Iris pigment epithelial cell (primary cell): ENCODE measurements at regions not wholly inside any gene's neighbourhood (a gene's known extent, or its start where the extent isn't known, plus 50 kb on each side); places are given as distances from the start of the nearest gene placed in this dataset.
"Not testable (repeated sequence)": the region's sequence is repeated elsewhere in the genome, so short reads cannot be mapped to it uniquely, and the experiment has no call there.

Experiments used
- DNase-seq: peaks from one replicate; pipeline ENCODE4 v3.0.0-alpha.2; 2011; ENCODE audit warnings: low read depth

DNA sequence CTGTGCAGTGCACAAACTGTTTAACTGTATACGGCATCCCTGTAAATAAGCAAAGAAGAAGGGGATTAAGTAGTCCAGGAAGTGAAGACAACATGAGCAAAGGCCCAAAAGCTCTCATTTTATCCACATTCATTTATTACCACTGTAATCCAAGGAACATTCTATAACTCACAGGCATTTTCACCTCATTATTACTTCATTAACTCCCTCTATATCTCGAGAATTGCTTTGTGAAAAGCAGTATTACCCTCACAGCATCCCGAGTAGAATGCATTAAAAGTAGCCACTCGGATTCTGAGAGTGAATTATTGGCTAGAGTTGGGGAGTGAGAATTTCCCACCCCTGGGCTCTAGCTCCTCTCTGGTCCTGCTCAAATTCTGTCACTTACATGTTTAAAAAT, 51.0 kb upstream of the CHCHD3 start:
- DNase-seq, result no peak

DNA sequence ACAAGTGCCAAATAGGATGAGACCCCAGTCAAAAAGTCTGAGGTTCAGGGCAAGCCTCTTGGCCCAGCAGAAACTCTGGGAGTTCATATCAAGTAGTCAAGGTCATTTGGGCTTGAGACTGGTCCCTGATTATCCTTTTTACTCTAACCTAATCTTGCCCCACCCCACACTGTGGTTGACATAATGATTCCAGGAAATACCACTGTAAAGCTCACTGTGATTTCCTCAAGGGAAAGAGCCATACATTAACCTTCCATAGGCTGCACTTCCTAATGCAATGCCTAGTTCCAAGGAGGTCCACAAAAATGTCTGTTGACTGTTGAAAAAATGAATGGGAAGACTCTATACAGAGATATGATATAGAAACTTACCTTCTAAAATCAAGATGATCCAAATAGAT, 52.9 kb upstream of the CHCHD3 start:
- no peak for DNase-seq

- peak; percentile 13 for DNase-seq
These were observed 53.6 kb upstream of the CHCHD3 start for GRCh38 chr7:133135451-133135850.

GRCh38 chr7:133139350-133139749, 57.5 kb upstream of the CHCHD3 start:
- DNase-seq, result peak; percentile 64

DNA sequence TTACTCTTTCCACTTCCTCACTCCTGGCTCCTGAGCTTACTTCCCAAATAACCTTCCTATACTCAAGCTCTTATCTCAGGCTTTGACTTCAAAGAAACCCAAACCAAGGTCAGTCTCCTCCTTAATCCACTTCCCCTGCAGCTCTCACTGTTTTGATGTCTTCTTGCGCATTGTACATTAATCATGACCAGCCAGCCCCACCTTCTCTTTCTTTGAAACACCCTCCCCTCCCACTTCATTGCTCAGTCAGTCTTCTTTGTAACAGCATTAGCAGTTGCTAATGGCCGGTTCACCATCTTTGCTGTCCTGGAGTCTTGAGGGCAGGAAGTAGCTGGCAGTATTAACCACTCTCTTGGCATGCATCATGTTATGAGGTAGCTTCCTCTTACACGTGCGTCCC, 57.9 kb upstream of the CHCHD3 start:
- DNase-seq, result no peak

DNA sequence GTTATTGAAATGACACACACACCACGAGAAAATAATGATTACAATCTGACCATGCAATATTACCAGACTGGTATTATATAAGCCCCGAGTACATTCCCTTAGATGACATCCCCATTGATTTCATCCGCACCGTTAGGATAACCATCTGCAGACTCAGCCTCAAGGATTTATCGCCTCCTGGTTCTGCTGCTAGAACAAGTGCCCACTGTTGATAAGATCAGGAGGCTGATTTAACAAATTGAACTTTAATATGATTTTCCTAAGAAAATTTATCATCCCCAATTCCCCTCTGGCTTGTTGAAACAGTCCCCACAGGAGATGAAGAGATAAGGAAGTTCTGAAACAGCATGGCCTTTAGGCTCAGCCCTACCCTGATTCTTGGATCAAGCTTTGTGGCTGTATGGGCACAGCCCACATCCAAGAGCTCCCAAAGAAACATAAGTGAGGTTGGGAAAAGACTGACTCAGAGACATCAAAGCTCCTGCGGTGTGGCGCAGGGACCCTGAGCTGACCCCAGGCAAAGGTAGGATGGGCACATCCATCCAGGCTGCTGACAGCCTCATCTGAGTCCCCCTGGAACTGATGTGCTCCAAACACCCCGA, 59.2 kb upstream of the CHCHD3 start:
- DNase-seq, result no peak

- no peak for DNase-seq
These were observed 68.9 kb upstream of the CHCHD3 start for GRCh38 chr7:133150760-133151159.

DNA sequence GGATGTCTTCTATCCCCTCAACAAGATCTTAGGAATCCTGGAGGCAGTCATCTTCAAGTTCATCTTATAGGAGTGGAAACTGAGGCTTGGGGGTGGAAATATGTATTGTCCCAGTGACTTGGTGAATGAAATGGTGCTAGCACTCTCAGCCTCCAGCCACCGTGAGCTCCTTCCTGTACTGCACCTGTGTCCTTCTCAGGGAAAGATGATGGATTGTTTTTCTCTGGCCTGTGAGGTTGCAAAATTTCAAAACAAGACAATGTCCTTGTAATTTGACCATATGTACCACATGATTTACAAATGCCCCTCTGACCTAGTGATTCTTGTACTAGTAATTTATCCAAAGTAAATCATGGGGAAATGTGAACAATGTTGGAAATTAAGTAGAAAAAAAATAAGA, 71.0 kb upstream of the CHCHD3 start:
- DNase-seq, result no peak

DNA sequence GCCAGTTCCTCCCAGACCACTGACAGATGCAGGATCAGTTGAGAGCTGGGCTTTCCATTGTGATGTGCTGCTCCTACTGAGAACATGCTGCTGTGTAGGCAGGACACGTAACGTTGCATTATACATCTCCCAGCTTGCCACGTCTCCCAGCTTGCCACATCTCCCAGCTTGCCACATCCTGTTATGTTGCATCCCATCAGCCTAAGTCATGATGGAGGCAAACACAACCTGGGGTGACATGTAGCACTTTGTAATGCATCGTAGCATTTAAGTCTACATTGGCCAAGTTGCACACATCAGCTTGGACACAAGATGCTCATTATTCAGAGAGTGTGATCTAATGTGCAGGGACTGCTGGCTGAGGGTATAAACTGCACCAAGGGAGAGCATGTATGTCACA, 73.3 kb upstream of the CHCHD3 start:
- DNase-seq, result no peak

GRCh38 chr7:133155642-133156041, 73.8 kb upstream of the CHCHD3 start:
- no peak for DNase-seq

- no peak for DNase-seq
These were observed 75.2 kb upstream of the CHCHD3 start for GRCh38 chr7:133157045-133157444.

DNA sequence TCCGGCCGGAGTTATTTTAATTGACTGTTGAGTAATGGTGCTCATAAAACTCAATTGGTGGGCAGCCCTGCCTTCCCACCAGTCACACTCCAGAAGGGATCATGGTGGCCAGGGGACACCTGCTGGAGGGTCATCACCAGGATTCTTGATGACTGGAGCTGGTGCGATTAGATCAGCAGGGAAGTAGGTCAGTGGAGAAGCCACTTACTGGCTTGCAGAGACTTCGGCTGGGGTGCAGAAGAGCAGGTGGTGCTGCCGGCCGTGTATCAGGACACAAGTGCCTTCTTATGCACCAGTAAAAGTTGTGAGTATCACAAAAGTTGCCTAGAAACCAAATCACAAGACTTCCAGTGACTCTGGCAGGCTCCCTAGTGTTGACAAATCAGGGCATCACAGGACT, 82.6 kb upstream of the CHCHD3 start:
- DNase-seq, result no peak

DNA sequence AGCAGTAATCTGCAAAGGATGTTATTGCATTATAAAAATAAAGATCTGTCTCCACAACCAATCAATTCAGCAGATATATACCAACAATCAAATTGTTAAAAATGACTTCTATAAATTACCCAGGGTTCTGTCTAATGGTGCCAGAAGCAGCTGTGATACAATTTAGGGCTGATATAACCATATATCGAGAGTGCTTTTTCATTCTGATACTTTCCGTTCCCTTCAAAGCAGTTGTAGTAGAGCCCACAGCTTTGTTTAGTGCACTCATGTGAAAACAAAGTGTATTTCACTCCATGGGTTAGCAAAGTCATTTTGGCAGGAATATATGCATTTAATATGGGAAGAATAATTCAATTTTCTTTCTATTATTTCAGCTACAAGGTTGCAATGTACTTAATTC, 83.1 kb upstream of the CHCHD3 start:
- no peak for DNase-seq

DNA sequence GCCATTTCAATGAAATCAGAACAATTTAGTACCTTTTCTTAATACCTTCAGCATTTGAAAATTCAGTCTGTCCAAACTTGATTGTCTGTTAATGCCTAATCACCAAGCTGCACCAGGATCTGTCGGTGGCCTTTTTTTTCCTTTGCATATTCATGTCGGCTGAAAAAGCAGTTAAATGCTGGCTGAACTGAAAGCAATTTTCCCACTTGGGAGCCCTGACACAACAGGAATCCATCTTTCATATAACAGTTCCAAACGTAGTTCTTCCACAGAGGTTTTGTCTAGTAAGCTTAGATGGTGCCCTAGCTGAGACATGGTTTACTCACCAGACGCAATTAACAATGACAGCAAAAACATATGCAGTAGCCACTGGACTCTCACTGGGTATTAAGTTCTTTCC, 83.6 kb upstream of the CHCHD3 start:
- no peak for DNase-seq

- DNase-seq, result no peak
These were observed 85.4 kb upstream of the CHCHD3 start for GRCh38 chr7:133167300-133167699.

GRCh38 chr7:133169167-133169822, 83.6 kb upstream of the EXOC4 start:
- DNase-seq, result not testable (repeated sequence)

DNA sequence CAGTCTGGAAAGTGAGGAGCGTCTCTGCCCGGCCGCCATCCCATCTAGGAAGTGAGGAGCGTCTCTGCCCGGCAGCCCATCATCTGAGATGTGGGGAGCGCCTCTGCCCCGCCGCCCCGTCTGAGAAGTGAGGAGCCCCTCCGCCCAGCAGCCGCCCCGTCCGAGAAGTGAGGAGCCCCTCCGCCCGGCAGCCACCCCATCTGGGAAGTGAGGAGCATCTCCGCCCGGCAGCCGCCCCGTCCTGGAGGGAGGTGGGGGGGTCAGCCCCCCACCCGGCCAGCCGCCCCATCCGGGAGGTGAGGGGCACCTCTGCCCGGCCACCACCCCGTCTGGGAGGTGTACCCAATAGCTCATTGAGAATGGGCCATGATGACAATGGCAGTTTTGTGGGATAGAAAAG, 75.4 kb upstream of the EXOC4 start:
- not testable (repeated sequence) for DNase-seq

GRCh38 chr7:133180717-133181116, 72.2 kb upstream of the EXOC4 start:
- no peak for DNase-seq

GRCh38 chr7:133183042-133183794, 69.7 kb upstream of the EXOC4 start:
- DNase-seq, result no peak

DNA sequence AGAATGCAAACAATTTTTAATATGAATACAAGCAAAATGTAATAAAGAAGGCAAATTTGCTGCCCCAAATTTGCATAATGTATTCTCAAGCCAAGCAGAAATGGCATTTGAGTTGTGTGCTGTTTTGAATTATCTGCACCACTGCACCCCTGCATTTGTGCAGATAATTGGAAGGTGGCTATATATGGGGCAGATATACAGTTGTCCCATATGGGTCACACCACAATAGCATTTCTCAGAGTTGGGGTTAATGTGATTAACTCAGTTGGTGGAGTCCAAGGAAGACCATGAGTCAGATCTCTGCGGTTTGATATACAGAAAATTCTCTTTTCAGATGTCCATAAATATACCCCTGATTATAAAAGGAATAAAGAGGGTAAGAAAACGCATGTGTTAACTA, 68.9 kb upstream of the EXOC4 start:
- no peak for DNase-seq

DNA sequence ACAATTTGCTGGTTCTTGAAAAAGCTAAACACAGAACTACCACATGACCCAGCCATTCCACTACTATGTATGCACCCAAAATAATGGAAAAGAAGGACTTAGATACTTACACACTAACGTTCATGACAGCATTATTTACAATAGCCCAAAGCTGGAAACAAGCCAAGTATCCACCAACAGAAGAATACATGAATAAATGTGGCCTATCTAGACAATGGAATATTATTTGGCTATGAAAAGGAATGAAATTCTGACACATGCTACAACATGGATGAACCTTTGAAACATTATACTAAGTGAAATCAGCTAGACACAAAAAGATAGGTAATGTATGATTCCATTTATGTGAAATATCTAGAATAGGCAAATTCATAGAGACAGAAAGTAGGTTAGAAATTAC, 67.4 kb upstream of the EXOC4 start:
- DNase-seq, result no peak

DNA sequence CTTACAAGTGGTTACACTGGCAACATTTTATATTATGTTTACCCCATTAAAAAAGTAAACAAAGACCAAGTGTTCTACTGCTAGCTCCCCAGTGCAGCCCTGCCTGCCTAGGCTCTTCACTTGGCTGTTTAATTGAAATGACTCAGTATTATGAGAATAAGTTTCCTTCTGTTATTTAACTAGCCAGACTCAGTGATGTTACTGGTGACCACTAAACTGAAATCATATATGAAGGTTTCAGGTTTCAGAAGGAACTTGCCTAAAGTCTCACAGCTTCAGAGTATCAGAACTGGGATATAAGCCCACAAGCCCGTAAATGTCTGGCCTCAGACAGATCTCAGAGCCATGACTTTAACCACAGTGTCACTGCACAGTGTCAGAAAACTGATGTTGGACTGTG, 66.8 kb upstream of the EXOC4 start:
- no peak for DNase-seq

DNA sequence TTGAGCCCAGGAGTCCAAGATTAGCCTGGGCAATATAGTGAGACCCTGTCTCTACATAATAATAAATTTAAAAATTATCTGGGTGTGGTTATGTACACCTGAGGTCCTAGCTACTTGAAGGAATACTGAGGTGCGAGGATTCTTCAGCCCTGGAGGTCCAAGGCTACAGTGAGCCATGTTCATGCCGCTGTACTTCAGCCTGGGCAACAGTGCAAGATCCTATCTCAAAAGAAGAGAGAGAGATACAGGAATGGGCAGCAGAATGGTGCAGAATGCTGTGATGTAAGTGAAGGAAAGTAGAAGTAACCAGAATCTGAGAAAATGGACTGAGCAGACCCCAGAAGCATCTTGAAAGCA, 62.7 kb upstream of the EXOC4 start:
- no peak for DNase-seq

DNA sequence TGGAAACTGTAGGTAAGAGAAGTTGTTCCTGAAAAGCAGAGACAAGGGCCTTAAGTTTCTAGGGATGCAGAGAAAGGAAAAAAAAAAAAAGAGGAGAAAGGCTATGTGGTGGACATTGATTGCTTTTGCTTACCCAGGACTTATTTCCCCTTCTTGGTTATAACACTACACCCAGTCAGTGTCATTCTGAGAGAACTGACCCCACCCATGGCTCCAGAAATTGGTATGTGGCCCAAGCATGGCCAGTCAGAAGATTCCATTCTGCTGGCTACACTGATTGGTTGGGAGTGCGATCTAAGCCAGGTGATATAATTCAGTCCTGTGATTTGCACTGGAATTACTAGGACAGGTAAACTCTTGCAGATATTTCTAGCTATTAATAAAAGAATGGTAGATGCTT, 62.2 kb upstream of the EXOC4 start:
- DNase-seq, result no peak
